ENCODE measurements at regions not wholly inside any gene's neighbourhood (a gene's known extent, or its start where the extent isn't known, plus 50 kb on each side); places are given as distances from the start of the nearest gene placed in this dataset.

DNA sequence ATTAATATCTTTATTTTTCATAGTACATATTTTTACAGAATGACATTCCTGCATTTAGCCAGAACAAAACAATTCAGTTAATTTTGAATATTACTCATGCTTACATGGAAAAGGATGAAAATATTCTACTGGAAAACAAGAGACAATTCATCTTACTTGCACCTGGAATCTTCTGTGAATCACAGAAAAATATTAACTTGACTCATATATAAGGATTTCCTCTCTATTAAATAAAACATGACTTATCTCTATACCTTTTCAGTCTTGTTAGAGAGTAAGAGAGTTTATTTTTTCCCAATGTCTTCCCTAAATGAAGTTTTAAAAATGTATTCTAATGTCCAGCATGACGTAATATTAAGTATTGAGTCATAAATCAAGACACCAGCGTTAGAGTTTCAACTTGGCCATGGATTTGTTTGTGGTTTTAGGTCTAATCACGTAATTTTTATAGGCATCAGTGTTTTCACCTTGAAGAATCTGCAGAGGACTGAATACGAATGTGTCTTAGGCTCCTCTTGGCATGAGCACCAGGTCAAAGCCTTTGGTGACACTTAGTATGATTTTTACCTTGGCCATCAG is 445.1 kb upstream of the JAG1 start:
- ChIA-PET CTCF (no interaction called here), POLR2A (ENCODE audit: unreplicated experiment) (no interaction called here)
- no peak for DNase-seq
- intact Hi-C loops (cut with micrococcal nuclease; ENCODE audit: unreplicated experiment) = no loop called here
- H3K4me1 ChIP-seq (replicated peaks; ENCODE audit: insufficient read depth) = no peaks in the 10 kb centered on the region
- no peaks in the 10 kb centered on the region for H3K9me2 ChIP-seq (ENCODE audit: insufficient read depth)
- H3K4me2 ChIP-seq = no peak overlapping the region
- H3K27me3 ChIP-seq (ENCODE audit: insufficient read depth, low read depth) = no peaks in the 10 kb centered on the region
- H3K4me3 ChIP-seq = no peak overlapping the region
- H3K9me3 ChIP-seq (ENCODE audit: insufficient read depth, low read depth) = no peaks in the 10 kb centered on the region
- no TSS peak for BruUV-seq (replicated peaks)
- TF ChIP-seq CTCF (conservative IDR thresholded peaks at IDR 0.05) (no peak), EZH2 (IDR thresholded peaks at IDR 0.05; ENCODE audit: low read depth) (no peak)
- H4K20me1 ChIP-seq (ENCODE audit: insufficient read depth) = no peaks in the 10 kb centered on the region
- no peaks in the 10 kb centered on the region for H3K79me2 ChIP-seq (ENCODE audit: low read depth)
- H3F3A ChIP-seq (ENCODE audit: insufficient read depth, low read depth) = no peaks in the 10 kb centered on the region
- no peak overlapping the region for H3K27ac ChIP-seq
- no peaks in the 10 kb centered on the region for H3K36me3 ChIP-seq (ENCODE audit: low read depth)
- no peak overlapping the region for H2AFZ ChIP-seq

GRCh38 chr20:11119573-11119972 is 445.8 kb upstream of the JAG1 start:
- Histone ChIP-seq H3K9me3 (ENCODE audit: insufficient read depth, low read depth) (no peaks in the 10 kb centered on the region), H2AFZ (no peak overlapping the region), H3K79me2 (ENCODE audit: low read depth) (no peaks in the 10 kb centered on the region), H3K9me2 (ENCODE audit: insufficient read depth) (no peaks in the 10 kb centered on the region), H4K20me1 (ENCODE audit: insufficient read depth) (no peaks in the 10 kb centered on the region), H3K4me2 (no peak overlapping the region), H3F3A (ENCODE audit: insufficient read depth, low read depth) (no peaks in the 10 kb centered on the region), H3K36me3 (ENCODE audit: low read depth) (no peaks in the 10 kb centered on the region), H3K4me1 (replicated peaks; ENCODE audit: insufficient read depth) (no peaks in the 10 kb centered on the region), H3K27ac (no peak overlapping the region), H3K27me3 (ENCODE audit: insufficient read depth, low read depth) (no peaks in the 10 kb centered on the region), H3K4me3 (no peak overlapping the region)
- ChIA-PET POLR2A (ENCODE audit: unreplicated experiment) (no interaction called here), CTCF (no interaction called here)
- intact Hi-C loops (cut with micrococcal nuclease; ENCODE audit: unreplicated experiment) = no loop called here
- TF ChIP-seq EZH2 (IDR thresholded peaks at IDR 0.05; ENCODE audit: low read depth) = no peak
- no peak for TF ChIP-seq CTCF (conservative IDR thresholded peaks at IDR 0.05)
- no TSS peak for BruUV-seq (replicated peaks)
- DNase-seq = no peak

GRCh38 chr20:11120431-11120830 is 446.6 kb upstream of the JAG1 start:
- no peak overlapping the region for H3K27ac ChIP-seq
- intact Hi-C loops (cut with micrococcal nuclease; ENCODE audit: unreplicated experiment) = no loop called here

More at GRCh38 chr20:11120431-11120830, 446.6 kb upstream of the JAG1 start:
- no peaks in the 10 kb centered on the region for H3K79me2 ChIP-seq (ENCODE audit: low read depth)
- POLR2A ChIA-PET (ENCODE audit: unreplicated experiment) = no interaction called here
- no peaks in the 10 kb centered on the region for H3K9me3 ChIP-seq (ENCODE audit: insufficient read depth, low read depth)
- no peaks in the 10 kb centered on the region for H3K9me2 ChIP-seq (ENCODE audit: insufficient read depth)
- CTCF ChIA-PET = no interaction called here
- H4K20me1 ChIP-seq (ENCODE audit: insufficient read depth) = no peaks in the 10 kb centered on the region
- DNase-seq = no peak
- no peaks in the 10 kb centered on the region for H3K36me3 ChIP-seq (ENCODE audit: low read depth)
- no peak overlapping the region for H3K4me3 ChIP-seq
- no peak overlapping the region for H3K4me2 ChIP-seq
- no TSS peak for BruUV-seq (replicated peaks)
- H2AFZ ChIP-seq = no peak overlapping the region
- TF ChIP-seq EZH2 (IDR thresholded peaks at IDR 0.05; ENCODE audit: low read depth) (no peak), CTCF (conservative IDR thresholded peaks at IDR 0.05) (no peak)
- H3F3A ChIP-seq (ENCODE audit: insufficient read depth, low read depth) = no peaks in the 10 kb centered on the region
- H3K27me3 ChIP-seq (ENCODE audit: insufficient read depth, low read depth) = no peaks in the 10 kb centered on the region
- no peaks in the 10 kb centered on the region for H3K4me1 ChIP-seq (replicated peaks; ENCODE audit: insufficient read depth)
